Brain microvascular endothelial cell (primary cell): ENCODE measurements at regions not wholly inside any gene's neighbourhood (a gene's known extent, or its start where the extent isn't known, plus 50 kb on each side); places are given as distances from the start of the nearest gene placed in this dataset.

Source experiments
- DNase-seq: peaks from one replicate; pipeline ENCODE4 v3.0.0-alpha.2; 2020
- H3K27ac ChIP-seq: fragments of 250-450 bp; sonication (Bioruptor Pico); 2 replicates; pipeline ENCODE4 v1.5.1; 2020; ENCODE audit warnings: mild to moderate bottlenecking, moderate library complexity
- H3K27me3 ChIP-seq: fragments of 250-450 bp; sonication (Bioruptor Pico); replicated peaks from 2 replicates; pipeline ENCODE4 v1.5.1; 2020; ENCODE audit warnings: mild to moderate bottlenecking
- H3K36me3 ChIP-seq: fragments of 250-450 bp; sonication (Bioruptor Pico); replicated peaks from 2 replicates; pipeline ENCODE4 v1.5.1; 2020; ENCODE audit warnings: mild to moderate bottlenecking
- H3K4me3 ChIP-seq: 2 replicates; pipeline ENCODE4 v1.5.1; 2011; ENCODE audit warnings: low read depth, mild to moderate bottlenecking, control low read depth, low read length, moderate library complexity
- in situ Hi-C: cut with HindIII; loops from 2 replicates; pipeline ENCODE4 v1.10.0; 2017; ENCODE audit warnings: low sequenced_read_pairs, low pct_ligation_motif_present
- TF ChIP-seq, protein P1 (sequence below): IDR thresholded peaks from 2 replicates; pipeline ENCODE4 v1.5.1; 2011; ENCODE audit warnings: low read depth, mild to moderate bottlenecking, moderate library complexity, low read length, control low read depth, inconsistent platforms; ENCODE audit errors: missing control alignments

GRCh38 chrX:109797311-109797975, 64.4 kb upstream of the ACSL4 start:
- in situ Hi-C loops = no loop called here
- DNase-seq = no peak

DNA sequence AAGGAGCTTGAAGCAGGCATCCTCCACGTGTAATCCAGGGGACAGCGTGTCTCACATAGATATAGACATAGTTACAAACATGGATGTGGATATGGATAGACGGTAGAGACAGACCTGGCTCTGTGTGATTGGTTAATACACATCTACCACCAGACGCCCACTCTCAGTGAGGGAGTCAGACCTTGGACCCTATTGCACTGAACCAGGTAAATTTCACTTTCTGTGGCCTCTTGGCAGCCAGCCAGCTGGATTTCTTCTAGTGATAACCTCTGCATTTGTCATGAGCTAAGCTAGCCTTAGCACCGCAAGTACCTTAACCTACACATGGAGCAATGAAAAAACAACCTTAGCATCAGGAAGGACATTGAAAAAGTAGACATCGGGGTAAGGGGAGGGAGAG, 79.2 kb upstream of the ACSL4 start:
- H3K27ac ChIP-seq = no peak overlapping the region
- no peak for DNase-seq
- no peak overlapping the region for H3K4me3 ChIP-seq
- in situ Hi-C loops = no loop called here
- no peaks in the 10 kb centered on the region for H3K36me3 ChIP-seq
- TF ChIP-seq, protein P1, sequence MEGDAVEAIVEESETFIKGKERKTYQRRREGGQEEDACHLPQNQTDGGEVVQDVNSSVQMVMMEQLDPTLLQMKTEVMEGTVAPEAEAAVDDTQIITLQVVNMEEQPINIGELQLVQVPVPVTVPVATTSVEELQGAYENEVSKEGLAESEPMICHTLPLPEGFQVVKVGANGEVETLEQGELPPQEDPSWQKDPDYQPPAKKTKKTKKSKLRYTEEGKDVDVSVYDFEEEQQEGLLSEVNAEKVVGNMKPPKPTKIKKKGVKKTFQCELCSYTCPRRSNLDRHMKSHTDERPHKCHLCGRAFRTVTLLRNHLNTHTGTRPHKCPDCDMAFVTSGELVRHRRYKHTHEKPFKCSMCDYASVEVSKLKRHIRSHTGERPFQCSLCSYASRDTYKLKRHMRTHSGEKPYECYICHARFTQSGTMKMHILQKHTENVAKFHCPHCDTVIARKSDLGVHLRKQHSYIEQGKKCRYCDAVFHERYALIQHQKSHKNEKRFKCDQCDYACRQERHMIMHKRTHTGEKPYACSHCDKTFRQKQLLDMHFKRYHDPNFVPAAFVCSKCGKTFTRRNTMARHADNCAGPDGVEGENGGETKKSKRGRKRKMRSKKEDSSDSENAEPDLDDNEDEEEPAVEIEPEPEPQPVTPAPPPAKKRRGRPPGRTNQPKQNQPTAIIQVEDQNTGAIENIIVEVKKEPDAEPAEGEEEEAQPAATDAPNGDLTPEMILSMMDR = no peak
- H3K27me3 ChIP-seq = no peaks in the 10 kb centered on the region

More at GRCh38 chrX:109797311-109797975, 64.4 kb upstream of the ACSL4 start:
- H3K27me3 ChIP-seq = no peaks in the 10 kb centered on the region
- no peak overlapping the region for H3K4me3 ChIP-seq
- H3K27ac ChIP-seq = no peak overlapping the region
- H3K36me3 ChIP-seq = no peaks in the 10 kb centered on the region
- TF ChIP-seq, protein P1 = no peak

GRCh38 chrX:109813236-109813635, 80.2 kb upstream of the ACSL4 start:
- in situ Hi-C loops = no loop called here
- no peak for DNase-seq
- no peaks in the 10 kb centered on the region for H3K36me3 ChIP-seq
- TF ChIP-seq, protein P1 = no peak
- no peak overlapping the region for H3K27ac ChIP-seq
- no peaks in the 10 kb centered on the region for H3K27me3 ChIP-seq
- H3K4me3 ChIP-seq = no peak overlapping the region

DNA sequence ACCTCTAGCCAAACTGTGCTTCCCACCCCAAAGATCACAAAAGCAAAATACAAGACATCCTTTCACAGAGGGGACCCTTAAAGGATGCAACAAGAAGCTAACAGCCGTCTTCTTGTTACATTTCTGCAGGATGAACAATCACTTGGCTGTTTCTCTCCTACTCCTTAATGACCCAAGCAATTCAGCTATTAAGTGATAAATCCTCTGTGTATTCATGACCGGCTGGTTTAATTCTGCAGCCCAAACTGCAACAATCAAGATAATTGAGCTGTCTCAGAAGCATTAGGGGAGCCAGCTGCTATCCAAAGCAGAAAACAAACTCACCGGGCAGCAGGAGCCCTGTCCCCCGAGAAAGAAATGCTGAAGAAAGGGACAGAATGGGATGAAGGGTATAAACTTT, 85.9 kb upstream of the ACSL4 start:
- Histone ChIP-seq H3K36me3 (no peaks in the 10 kb centered on the region), H3K27ac (no peak overlapping the region), H3K27me3 (no peaks in the 10 kb centered on the region), H3K4me3 (no peak overlapping the region)
- no peak for DNase-seq
- TF ChIP-seq, protein P1 = no peak
- in situ Hi-C loops = no loop called here

- Histone ChIP-seq H3K4me3 (no peak overlapping the region), H3K27ac (no peak overlapping the region), H3K36me3 (no peaks in the 10 kb centered on the region), H3K27me3 (no peaks in the 10 kb centered on the region)
- TF ChIP-seq, protein P1 = no peak
- no peak for DNase-seq
- in situ Hi-C loops = no loop called here
Measured at GRCh38 chrX:109822861-109823260, 89.8 kb upstream of the ACSL4 start.

DNA sequence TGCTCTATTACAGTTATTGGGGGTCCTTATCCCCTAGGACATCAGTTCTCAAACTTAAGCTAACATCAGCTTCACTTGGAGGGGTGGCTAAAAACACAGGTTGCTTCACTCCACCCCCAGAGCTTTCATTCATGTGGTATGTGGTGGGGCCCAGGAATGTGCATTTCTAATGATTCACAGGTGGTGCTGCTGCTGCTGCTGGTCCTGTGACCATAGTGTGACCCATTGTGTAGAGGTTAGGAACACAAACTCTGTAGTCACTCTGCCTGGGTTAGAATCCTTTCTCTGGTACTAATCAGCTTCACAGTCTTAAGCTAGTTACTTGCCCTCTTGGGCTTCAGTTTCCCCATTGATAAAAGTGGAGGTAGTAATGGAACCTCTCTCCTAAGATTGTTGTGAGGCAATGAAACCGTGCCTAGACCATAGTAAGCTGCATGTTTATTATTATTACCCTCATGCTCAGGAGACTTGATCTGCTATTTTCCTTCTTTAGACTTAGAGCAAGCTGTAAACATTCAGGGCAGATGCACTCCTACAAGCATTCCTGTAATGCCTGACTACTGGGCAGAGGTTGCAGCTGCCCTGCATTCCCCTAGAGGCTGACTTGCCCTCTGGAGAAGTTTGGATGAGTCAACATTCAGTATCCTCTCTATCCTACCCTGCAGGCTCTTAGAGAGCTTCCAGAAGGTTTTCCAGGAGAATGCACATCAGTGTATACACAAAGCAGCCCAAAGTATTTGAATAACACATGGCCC, 94.1 kb upstream of the ACSL4 start:
- Histone ChIP-seq H3K27me3 (no peaks in the 10 kb centered on the region), H3K27ac (no peak overlapping the region), H3K4me3 (no peak overlapping the region), H3K36me3 (no peaks in the 10 kb centered on the region)
- in situ Hi-C loops = no loop called here
- TF ChIP-seq, protein P1 = peak; percentile 36
- DNase-seq = peak; percentile 41
